ENCODE measurements at regions not wholly inside any gene's neighbourhood (a gene's known extent, or its start where the extent isn't known, plus 50 kb on each side); places are given as distances from the start of the nearest gene placed in this dataset.

GRCh38 chr2:81043681-81044080, 739.1 kb upstream of the LRRTM1 start:
- TF ChIP-seq YY1 (IDR thresholded peaks at IDR 0.05; ENCODE audit: insufficient read depth, insufficient read length) (no peak), SUZ12 (IDR thresholded peaks at IDR 0.05; ENCODE audit: extremely low read depth, insufficient read depth, insufficient read length) (no peak)

Data from NT2/D1 (cell line).